ENCODE measurements at regions not wholly inside any gene's neighbourhood (a gene's known extent, or its start where the extent isn't known, plus 50 kb on each side); places are given as distances from the start of the nearest gene placed in this dataset.

DNA sequence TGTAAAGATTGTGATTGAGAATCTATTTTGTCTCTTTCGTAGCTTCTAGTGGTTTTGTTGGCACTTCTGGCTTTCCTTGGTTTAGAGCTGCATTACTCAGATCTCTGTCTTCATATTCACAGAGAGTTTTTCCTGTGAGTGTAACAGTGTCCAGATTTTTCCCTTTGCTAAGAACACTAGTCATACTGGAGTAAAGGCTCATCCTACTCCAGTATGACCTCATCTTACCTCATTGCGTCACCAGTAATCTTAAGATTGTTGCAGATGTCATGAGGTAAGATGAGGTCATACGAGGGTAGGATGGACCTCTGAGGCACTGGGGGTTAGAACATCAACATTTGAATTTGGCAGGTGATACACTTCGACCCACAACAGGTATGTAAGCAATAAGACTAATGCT lies 461.2 kb downstream of the FLRT2 start:
- TF ChIP-seq, protein P1, sequence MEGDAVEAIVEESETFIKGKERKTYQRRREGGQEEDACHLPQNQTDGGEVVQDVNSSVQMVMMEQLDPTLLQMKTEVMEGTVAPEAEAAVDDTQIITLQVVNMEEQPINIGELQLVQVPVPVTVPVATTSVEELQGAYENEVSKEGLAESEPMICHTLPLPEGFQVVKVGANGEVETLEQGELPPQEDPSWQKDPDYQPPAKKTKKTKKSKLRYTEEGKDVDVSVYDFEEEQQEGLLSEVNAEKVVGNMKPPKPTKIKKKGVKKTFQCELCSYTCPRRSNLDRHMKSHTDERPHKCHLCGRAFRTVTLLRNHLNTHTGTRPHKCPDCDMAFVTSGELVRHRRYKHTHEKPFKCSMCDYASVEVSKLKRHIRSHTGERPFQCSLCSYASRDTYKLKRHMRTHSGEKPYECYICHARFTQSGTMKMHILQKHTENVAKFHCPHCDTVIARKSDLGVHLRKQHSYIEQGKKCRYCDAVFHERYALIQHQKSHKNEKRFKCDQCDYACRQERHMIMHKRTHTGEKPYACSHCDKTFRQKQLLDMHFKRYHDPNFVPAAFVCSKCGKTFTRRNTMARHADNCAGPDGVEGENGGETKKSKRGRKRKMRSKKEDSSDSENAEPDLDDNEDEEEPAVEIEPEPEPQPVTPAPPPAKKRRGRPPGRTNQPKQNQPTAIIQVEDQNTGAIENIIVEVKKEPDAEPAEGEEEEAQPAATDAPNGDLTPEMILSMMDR (CRISPR knock-in tag; IDR thresholded peaks at IDR 0.05), result no peak
- TF ChIP-seq NFE2L1 (CRISPR knock-in tag; IDR thresholded peaks at IDR 0.05; ENCODE audit: borderline replicate concordance) (no peak), TIGD3 (CRISPR knock-in tag; IDR thresholded peaks at IDR 0.05; ENCODE audit: borderline replicate concordance) (no peak), POLR2A (IDR thresholded peaks at IDR 0.05; ENCODE audit: insufficient read depth in 1 of 2, low read depth in 2 of 2, low read length in 2 of 2) (no peak), ZNF629 (CRISPR knock-in tag; conservative IDR thresholded peaks at IDR 0.05) (no peak), GATAD1 (CRISPR knock-in tag; IDR thresholded peaks at IDR 0.05) (no peak), ZGPAT (CRISPR knock-in tag; IDR thresholded peaks at IDR 0.05) (no peak), MAFF (IDR thresholded peaks at IDR 0.05; ENCODE audit: low read depth, low read length) (no peak), U2AF2 (IDR thresholded peaks at IDR 0.05; ENCODE audit: low read depth, low read length) (no peak), EZH2 (conservative IDR thresholded peaks at IDR 0.05; ENCODE audit: low read depth, low read length) (no peak)
